GM23248 (cell line): ENCODE measurements at regions not wholly inside any gene's neighbourhood (a gene's known extent, or its start where the extent isn't known, plus 50 kb on each side); places are given as distances from the start of the nearest gene placed in this dataset.

Experiments used
- EZH2 ChIP-seq: fragments of 200-600 bp; sonication (generic); IDR thresholded peaks from 2 replicates; pipeline ENCODE4 v1.6.1; 2018; ENCODE audit warnings: antibody characterized with exemption, mild to moderate bottlenecking; ENCODE audit not compliant: insufficient read depth, poor library complexity, severe bottlenecking
- EZH2phosphoT487 ChIP-seq: fragments of 200-600 bp; sonication (generic); IDR thresholded peaks from 2 replicates; pipeline ENCODE4 v1.6.1; 2018; ENCODE audit warnings: antibody characterized with exemption, moderate library complexity, mild to moderate bottlenecking, low read depth; ENCODE audit not compliant: insufficient read depth

GRCh38 chr17:73713136-73713535 is 68.9 kb upstream of the SDK2 start:
- TF ChIP-seq EZH2, result no peak
- no peak for TF ChIP-seq EZH2phosphoT487
